GM19025 (cell line): ENCODE measurements at regions not wholly inside any gene's neighbourhood (a gene's known extent, or its start where the extent isn't known, plus 50 kb on each side); places are given as distances from the start of the nearest gene placed in this dataset.
"Not testable (repeated sequence)": the region's sequence is repeated elsewhere in the genome, so short reads cannot be mapped to it uniquely, and the experiment has no call there.

Experiments
- ATAC-seq: cut with Tn5 transposase; IDR thresholded peaks from one replicate; pipeline ENCODE4 v1.9.1; 2021; ENCODE audit warnings: mild to moderate bottlenecking, low read depth, moderate library complexity; ENCODE audit not compliant: unreplicated experiment

DNA sequence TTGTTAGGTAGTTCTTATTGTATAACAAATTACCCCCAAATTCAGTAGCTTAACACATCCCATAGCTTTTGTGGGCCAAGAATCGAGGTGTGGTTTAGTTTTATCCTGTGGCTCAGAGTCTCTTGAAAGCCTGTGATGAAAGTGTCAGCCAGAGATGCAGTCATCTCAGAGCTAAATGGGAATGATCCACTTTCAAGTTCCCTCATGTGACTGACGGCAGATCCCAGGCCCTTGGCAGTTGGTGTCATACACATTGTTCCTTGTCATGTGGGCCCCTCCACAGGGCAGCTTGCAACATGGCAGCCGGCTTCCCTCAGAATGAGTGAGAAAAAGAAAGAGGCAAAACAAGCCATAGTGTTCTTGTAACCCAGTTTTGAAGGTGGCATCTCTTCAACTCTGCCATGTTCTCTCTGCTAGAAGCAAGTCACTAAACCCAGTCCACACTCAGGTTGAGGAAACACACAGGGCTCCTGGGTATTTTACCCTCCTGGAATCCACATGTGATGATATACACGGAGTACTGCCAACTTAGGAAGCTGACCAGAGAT, 153.1 kb upstream of the LRRC61 start:
- not testable (repeated sequence) for ATAC-seq

DNA sequence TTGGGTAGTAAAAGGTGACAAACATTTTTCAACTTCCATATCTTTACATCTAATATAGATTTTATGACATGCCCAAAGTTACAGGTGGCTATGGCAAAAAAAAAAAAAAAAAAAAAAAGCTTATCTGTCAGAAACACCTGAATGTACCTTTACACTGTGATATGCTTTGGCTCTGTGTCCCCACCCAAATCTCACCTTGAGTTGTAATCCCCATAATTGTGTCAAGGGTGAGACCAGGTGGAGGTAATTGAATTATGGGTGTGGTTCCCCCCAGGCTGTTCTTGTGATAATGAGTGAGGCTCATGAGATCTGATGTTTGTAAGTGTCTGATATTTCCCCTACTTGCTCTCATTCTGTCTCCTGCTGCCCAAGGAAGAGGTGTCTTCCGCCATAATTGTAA, 139.6 kb upstream of the LRRC61 start:
- ATAC-seq = not testable (repeated sequence)

DNA sequence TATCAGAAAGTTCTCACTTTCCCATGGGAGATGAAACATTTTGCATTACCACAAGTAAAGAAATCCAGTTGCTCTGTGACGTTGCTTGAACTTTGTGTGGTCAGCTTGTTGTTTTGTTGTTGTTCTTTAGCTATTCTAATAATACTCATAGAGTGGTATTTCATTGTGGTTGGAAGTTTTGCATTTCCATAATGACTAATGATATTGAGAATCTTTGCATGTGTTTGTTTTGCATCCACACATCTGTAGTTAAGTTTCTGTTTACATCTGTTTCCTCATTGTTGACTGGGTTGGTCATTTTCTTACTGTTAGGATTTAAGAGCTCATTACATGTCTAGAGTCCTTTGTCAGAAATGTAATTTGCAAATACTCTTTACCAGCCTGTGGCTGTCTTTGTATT, 133.2 kb upstream of the LRRC61 start:
- ATAC-seq = peak; percentile 95

DNA sequence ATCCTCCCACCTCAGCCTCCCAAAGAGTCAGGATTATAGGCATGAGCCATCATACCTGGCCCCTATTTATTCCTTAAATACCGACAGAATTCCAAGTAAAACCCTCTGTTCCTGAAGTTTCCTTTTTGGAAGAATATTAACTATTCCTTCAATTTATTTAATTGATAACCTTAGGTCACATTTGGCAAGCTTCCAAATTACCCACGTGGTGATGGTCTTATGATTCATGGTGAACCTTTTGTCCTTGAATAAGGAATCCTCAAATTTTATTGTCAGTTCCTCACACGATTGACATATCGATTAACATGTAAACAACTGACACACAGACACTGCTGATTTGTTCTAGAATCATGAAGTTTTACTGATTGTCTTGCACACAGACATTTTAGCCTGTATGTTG, 130.6 kb upstream of the LRRC61 start:
- ATAC-seq = not testable (repeated sequence)

DNA sequence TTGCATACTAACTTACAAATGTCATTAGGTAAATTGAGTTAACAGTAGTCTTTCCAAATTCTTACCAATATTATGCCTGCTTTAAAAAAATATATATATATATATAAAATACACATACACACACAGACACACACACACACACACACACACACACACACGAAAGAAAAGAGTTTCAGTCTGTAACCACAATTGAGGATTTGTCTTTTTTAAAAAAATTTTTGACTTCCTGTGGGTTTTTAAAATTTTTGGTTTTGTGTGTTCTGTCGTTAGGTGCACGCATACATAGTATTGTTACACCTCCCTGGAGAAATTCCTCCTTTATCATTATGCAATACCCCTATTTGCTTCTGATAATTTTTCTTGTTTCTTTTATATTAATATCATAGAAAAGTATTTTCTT, 129.3 kb upstream of the LRRC61 start:
- not testable (repeated sequence) for ATAC-seq
